ENCODE measurements at regions not wholly inside any gene's neighbourhood (a gene's known extent, or its start where the extent isn't known, plus 50 kb on each side); places are given as distances from the start of the nearest gene placed in this dataset.

DNA sequence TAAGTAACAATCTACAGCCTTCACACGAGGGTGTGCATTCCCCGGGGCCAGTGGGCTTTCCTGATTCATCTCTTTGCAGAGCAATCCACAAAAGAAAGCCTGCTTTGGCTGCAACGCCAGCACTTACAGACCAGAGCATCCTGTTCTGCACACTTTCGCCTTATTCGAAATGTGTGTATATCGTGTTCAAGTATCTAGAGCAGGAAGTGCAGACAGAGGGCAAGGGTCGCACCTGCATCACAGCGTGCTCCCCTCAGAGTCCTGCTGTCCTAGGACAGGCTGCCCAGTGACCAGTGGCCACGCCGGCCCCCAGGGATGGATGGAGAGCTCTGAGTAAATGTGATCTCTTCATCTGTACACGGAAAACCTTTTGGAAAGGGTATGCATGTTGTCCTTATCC, 264.3 kb downstream of the ZNF516 start:
- TF ChIP-seq, protein P1, sequence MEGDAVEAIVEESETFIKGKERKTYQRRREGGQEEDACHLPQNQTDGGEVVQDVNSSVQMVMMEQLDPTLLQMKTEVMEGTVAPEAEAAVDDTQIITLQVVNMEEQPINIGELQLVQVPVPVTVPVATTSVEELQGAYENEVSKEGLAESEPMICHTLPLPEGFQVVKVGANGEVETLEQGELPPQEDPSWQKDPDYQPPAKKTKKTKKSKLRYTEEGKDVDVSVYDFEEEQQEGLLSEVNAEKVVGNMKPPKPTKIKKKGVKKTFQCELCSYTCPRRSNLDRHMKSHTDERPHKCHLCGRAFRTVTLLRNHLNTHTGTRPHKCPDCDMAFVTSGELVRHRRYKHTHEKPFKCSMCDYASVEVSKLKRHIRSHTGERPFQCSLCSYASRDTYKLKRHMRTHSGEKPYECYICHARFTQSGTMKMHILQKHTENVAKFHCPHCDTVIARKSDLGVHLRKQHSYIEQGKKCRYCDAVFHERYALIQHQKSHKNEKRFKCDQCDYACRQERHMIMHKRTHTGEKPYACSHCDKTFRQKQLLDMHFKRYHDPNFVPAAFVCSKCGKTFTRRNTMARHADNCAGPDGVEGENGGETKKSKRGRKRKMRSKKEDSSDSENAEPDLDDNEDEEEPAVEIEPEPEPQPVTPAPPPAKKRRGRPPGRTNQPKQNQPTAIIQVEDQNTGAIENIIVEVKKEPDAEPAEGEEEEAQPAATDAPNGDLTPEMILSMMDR (IDR thresholded peaks at IDR 0.05; ENCODE audit: insufficient read depth, low read depth, low read length) = no peak
- TF ChIP-seq EZH2 (IDR thresholded peaks at IDR 0.05; ENCODE audit: insufficient read depth, low read length) = no peak

Measured in astrocyte (in vitro differentiated cells and primary cell).